DMS153 treated with DMSO at 0.1 percent for 48 hours (cell line): ENCODE measurements at regions not wholly inside any gene's neighbourhood (a gene's known extent, or its start where the extent isn't known, plus 50 kb on each side); places are given as distances from the start of the nearest gene placed in this dataset.

ENCODE experiments used
- DNase-seq: peaks from one replicate; lab custom pipeline; 2025; ENCODE audit not compliant: unreplicated experiment; lab: John Stamatoyannopoulos, UW

DNA sequence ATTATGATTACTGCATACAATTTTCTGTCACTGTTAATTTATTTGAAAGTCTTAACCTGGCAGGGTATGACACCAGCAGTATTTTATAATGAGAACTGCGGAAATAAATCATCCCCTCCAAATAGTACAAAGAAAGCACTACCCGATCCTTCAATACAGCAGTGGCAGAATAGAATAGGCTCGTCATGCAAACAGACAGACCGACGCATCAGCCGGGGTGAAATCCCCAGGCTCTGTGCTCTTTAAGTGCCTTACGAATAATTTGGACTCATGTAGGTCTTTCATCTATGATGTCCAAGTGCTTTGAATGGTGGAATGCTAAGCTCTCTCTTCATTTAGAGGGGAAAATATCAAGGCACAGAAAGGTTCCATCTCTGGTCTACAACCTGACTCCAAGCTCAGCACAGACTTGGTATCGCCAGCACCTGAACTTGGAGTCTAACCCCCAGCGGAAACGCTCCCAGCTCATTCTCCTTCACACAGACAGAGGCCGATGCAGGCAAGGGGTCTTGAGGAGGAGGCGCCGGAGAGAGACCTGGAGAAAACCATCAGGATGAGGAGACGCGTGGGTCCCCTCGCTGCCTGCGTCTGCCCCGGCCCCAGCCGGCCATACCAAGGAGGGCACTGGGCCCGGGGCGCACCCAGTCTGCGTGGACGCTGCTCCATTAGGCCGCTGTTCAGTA, 568.1 kb upstream of the MKI67 start:
- no peak for DNase-seq

- DNase-seq: no peak
These were observed 568.9 kb upstream of the MKI67 start for GRCh38 chr10:128694851-128695725.

GRCh38 chr10:128695931-128696330, 569.7 kb upstream of the MKI67 start:
- DNase-seq: no peak

DNA sequence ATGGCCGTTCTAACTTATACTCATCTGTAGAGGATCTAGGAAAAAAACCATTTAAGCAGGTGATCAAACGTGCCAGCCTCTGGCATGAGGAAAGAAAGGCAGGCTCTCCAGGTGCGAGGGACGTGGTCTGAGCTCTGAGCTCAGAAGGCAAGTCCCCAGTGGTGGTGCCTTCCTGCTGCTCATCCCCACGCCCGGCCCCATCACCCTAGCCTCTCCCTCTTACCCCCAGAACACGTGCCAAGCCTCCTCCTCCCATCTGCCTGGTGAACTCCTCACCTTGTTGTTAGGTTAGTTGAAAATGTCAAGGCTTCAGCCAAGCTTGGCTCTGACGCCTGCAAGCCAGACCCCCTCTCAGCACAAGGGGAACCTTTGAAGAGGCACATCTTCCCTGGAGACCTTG, 571.2 kb upstream of the MKI67 start:
- DNase-seq: no peak

DNA sequence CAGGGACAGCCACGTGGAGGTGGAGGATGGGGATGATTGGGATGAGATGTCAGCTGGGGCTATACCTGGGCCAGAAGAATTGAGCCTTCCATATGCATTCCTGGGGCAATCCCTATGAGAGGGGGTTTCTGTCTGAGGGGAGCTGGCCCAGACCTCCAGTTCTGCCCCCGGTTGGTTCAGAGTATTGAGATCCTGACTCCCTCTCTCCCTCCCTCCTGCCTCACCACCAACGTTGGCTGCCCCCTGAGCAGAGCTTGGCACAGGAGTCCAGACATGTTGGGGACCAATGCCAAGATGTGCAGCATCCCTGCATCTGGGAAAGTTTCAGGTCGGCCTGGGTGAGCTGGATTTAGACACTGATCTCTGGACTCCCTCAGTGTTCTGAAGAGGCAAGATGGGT, 575.2 kb upstream of the MKI67 start:
- DNase-seq: no peak

DNA sequence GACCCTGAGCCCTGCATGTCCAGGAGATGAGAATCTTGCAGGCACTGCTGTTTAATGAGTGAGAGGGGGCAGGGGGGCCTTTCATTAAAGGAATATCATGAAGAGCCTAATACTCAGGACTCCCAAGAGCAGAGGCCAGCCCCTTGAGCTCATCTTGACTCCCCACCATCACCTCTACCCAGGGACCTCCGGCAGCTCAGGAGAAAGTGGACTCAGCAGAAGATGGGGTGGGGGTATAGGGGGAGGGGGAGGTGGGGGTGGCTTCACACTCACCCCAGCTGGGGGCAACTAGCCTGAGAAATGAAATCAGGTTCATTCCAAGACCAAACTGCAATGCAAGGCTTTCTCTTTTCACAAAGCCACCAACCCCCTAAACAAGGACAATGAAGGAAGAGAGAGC, 575.6 kb upstream of the MKI67 start:
- DNase-seq: no peak

DNA sequence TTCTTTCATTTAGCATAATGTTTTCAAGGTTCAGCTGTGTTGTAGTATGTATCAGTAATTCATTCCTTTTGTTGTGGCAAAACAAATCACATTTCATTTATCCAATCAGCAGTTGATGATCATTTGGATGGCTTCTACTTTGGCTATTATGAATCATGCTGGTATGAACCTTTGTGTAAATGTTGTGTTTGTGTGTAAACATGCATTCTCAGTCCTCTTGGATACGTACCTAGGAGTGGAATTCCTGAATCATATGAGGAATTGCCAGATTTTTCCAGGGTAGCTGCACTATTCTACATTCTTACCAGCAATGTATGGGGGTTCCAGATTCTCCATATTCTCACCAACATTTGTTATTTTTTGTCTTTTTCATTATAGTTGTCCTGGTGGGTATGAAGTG, 578.5 kb upstream of the MKI67 start:
- DNase-seq: no peak

- no peak for DNase-seq
These were observed 582.0 kb upstream of the MKI67 start for GRCh38 chr10:128708182-128708581.

- no peak for DNase-seq
These were observed 583.5 kb upstream of the MKI67 start for GRCh38 chr10:128709686-128710085.

- DNase-seq: no peak
These were observed 584.0 kb upstream of the MKI67 start for GRCh38 chr10:128710098-128710797.

- no peak for DNase-seq
These were observed 584.6 kb upstream of the MKI67 start for GRCh38 chr10:128710798-128711183.

GRCh38 chr10:128711806-128712205, 585.6 kb upstream of the MKI67 start:
- no peak for DNase-seq

GRCh38 chr10:128712661-128713400, 586.6 kb upstream of the MKI67 start:
- DNase-seq: no peak

DNA sequence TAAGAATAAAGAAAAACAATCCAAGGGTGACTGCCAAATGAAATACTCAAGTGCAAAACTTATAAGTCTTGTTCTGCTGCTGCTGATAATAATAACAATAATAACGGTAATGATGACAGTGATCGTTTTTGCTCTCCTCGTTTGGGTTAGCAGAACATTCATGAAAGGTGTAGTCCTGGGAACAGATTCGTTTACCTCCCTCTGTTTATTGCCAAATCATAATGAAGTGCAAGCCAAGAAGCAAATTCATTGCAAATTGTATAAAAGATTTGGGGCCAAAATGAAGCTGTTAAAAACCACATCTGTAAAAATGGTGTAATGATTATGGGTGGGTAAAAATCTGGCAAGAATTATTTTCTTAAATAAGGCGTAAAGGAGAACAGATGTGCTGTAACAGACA, 587.2 kb upstream of the MKI67 start:
- DNase-seq: no peak

GRCh38 chr10:128713874-128714570, 587.8 kb upstream of the MKI67 start:
- no peak for DNase-seq

- no peak for DNase-seq
These were observed 588.6 kb upstream of the MKI67 start for GRCh38 chr10:128714644-128715415.

DNA sequence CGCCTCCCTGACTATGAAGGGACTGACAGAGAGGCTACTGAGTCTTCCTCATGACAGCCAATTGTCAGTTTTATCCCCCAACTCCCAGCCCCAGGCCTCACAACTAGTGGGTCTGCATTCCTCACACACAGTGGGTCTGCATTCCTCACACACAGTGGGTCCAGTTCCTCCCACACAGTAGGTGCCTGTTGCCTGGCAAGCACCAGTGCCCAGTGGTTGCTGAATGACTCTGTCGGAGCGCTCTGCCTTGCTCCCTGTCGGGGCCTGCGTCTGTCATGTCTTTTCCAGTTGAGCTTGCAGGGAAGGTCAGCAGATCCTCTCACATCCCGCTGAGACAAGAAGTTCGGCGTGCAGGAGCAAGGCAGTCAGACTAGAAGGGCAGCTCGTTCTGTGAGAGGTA, 590.0 kb upstream of the MKI67 start:
- DNase-seq: no peak

DNA sequence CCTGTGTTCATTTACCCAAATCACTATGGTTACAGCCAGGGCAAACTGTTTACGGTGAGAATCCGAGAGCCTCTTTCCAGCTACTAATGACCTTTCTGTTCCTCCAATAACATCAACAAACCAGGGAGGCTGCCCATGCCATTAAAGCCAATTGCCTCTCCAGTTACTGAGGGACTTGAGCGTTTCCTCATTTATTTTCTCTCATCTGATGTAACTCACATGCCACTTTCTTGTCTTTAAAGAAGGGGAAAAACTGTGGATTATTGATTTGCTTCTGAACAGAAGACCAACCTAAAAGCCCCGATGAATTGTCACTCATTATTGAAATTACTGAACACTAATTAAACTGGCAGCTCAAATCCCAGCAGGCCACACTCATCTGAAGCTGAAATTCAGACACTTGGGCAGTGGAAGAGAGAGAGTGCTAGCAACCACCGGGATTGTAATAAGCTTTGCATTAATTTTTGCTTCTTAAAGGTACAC, 595.8 kb upstream of the MKI67 start:
- peak; percentile 51 for DNase-seq

DNA sequence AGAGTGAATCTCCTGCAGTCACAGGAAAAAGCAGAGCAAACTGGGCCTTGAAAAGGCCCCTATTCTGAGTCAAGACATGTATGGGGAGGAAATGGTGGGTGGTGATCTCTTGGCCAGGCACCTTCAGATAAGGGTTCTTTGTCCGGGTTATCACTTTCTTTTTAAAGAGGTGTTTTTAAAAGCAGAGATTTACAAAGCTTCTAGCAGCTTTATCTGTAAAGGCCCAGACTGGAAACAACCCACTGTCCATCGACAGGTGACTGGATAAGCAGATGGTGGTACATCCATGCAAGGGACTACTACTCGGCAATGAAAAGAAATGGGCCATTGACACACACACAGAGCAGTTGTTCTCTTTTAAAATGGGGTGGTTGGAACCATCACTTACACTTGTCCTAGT, 596.7 kb upstream of the MKI67 start:
- DNase-seq: no peak
